GM18507 (cell line): ENCODE measurements at regions not wholly inside any gene's neighbourhood (a gene's known extent, or its start where the extent isn't known, plus 50 kb on each side); places are given as distances from the start of the nearest gene placed in this dataset.
"Not testable (repeated sequence)": the region's sequence is repeated elsewhere in the genome, so short reads cannot be mapped to it uniquely, and the experiment has no call there.

Source experiments
- DNase-seq: peaks from one replicate; pipeline ENCODE4 v3.0.0; 2011; ENCODE audit warnings: low read depth; ENCODE audit not compliant: insufficient read length; ENCODE audit errors: extremely low spot score
- FAIRE-seq: peaks from 2 replicates; lab custom pipeline; 2011; peaks lifted over from hg19 to GRCh38; lab: Jason Lieb, UNC

DNA sequence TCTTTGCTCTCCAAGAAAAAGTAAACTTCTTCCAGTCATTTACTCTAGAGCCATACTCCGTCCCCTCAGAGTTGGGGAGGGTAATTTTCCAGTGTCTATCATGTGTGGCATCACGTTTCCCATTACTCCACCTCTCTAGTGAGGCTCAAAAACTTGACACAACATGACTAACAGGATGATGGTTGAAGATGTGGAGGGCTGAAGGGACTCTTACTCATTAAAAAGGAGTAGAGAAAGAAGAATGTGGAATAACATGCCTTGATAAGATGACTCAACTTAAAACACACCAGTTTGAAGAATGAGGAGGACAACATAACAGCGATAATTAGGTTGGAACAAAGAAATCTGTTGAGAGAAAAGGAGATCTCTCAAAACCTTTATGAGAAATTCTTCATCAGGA lies 894.3 kb downstream of the OTOL1 start:
- FAIRE-seq (no peak), DNase-seq (no peak)

DNA sequence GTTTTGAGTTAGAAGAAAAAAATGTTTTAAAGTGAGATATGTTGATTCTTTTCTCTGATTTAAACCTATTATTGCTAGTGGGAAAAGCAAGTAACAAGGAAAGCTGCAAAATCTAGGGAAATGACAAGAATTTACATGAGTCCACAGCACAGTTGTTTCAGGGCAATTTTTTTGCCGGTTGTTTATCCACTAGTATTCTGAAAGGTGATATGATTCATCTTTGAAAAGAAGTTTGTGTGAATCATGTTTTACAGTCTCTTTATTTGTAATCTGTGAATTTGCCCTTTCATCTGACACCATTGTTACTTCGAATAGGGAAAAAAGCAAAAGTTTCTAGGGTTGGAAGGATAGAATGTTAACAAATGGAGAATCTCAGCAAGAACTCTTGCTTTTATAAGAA lies 894.7 kb downstream of the OTOL1 start:
- FAIRE-seq (no peak), DNase-seq (no peak)

DNA sequence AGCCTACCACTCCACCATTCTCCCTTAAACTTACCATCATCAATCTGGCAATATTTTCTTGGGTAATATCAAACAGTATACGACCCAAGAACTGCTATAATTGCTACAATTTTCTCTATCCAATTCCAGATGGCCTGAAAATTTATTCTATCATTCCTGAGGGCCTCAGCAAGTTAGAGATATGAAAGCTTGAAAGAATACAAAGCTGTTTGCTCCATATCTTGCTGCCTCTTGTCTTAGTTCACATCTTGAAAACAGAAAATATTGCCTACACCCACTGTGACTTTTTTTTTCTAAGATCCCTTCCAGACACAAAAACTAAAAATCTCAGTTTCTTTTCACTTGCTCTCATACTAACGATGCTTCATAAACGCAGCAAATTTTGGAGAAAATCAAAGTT lies 898.9 kb downstream of the OTOL1 start:
- FAIRE-seq = no peak
- no peak for DNase-seq

DNA sequence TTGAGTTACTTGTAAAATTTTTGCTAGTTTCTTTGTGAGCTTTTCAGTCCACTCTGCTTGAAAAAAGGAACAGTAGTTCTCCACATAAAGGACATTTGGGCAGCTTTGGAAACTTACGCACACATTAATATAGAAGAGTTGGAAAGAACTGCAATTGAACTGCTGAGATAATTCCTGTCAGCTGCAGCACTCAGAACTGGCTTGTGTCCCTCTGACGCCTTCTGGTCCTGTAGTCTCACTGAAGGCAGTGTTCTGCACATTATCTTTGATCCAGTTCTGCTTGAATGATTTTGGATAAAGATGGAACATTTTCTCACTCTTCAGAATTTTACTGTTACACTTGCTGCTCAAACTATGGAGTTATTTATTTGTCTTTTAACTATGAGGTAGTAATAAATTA lies 901.9 kb downstream of the OTOL1 start:
- no peak for DNase-seq
- no peak for FAIRE-seq

DNA sequence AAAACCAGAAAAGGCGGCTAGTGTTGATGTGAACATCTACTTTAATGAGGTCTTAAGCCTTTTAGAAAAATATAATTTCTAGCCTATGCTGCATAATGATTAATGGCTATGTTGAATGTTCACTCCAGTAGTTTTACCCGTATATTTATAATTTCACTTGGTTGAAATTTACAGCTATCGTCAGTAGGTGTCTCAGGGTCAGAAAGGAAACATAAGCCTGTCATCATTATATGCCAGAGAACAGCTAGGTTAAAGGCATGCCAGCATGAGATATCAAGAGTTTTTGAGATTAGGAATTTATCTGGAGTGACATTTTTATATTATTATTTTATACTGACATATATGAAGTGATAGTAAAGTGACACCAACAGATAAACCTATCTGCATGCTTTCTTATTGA lies 904.1 kb downstream of the OTOL1 start:
- FAIRE-seq = no peak
- no peak for DNase-seq

DNA sequence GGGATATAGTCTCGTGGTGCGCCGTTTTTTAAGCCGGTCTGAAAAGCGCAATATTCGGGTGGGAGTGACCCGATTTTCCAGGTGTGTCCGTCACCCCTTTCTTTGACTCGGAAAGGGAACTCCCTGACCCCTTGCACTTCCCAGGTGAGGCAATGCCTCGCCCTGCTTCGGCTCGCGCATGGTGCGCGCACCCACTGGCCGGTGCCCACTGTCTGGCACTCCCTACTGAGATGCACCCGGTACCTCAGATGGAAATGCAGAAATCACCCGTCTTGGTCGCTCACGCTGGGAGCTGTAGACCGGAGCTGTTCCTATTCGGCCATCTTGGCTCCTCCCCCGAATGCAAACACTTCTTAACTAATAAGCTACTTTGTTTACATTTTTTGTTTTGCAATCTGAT lies 914.9 kb downstream of the OTOL1 start:
- DNase-seq, FAIRE-seq: not testable (repeated sequence)

DNA sequence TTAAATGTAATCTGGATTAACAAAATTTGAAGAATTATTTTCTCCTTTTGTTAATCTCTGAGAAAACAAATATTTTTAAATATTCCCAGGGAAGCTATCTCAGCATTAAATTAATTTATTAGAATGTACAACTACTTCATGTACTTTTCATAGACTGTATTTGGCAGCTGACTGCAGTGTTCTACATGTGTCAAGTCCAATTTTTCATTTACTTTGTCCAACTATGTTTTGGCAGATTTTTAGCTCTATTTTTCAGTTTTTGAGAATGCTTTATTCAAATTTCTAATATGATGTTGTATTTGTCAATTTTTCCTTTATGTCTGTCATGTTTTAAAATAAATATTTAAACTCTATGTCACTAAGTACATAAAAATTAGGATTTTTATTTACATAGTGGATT lies 925.1 kb downstream of the OTOL1 start:
- FAIRE-seq (no peak), DNase-seq (no peak)

DNA sequence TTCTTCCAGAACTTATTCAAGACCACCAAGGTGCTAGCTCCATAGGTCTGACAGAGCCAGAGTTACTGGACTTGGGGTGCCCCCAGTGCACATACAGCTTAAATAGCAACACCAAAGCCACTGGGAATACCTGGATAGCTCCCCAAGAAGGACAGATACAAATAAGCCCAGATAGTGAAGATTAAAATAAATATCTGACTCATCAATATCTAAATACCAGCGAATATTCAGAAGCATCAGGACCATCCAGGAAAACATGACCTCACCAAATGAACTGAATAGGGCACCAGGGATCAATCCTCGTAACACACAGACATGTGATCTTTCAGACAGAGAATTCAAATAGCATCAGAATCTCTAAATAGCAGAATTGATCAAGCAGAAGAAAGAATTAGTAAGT lies 931.6 kb downstream of the OTOL1 start:
- FAIRE-seq (no peak), DNase-seq (no peak)

DNA sequence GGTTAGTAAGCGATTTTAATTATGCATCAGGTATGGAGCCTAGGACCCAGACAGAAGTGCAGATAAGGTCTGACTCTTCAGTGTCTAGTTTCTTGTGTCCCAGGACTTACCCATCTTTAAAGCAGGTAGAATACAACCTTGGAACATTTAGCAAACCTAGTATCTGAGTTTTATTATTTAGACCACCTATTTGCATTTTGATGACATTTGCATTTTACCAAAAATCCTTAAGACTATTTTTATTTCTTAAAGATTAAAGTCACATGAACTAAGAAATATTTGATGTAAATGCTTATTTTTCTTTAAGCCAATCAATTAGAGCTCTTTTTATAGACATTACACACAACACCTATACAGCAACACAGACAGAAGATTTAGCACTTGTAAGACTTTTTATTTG lies 939.1 kb downstream of the OTOL1 start:
- FAIRE-seq = no peak
- no peak for DNase-seq

DNA sequence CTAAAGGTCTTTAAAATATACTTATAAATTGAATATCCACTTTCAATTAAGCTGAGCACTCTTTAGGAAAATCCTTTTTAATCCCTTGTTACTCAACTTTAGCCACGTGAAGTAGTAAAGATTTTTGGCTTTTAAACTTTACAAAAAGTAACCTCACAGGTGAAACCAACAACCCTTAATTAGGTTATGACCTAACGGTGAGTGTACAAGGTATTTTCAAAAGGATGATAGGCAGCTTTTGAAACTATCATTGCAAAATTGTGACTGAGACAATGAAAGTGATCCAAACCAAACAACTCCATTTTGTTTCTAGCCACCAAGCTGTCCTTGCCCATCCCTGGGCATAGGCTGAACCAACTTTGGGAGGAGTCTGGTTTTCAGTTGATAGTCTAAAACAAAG lies 940.2 kb downstream of the OTOL1 start:
- no peak for FAIRE-seq
- DNase-seq = no peak

DNA sequence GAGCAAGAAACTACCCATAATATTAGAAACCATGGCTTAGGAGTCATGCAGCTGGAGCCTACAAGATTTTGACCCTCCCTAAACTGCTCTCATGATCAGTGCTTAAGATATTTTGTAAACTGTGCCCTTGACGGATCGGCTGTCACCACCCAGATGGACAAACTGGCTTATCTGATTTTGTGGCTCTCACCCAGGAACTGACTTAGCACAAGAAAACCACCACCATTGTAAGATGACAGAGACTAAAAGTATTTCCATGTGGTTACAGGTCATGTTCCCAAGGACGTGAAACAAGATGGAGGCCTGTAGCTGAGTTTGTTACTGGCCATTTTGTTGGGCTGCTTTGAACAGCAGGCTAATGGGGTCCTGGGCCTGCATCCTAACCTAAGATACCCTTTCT lies 940.9 kb downstream of the OTOL1 start:
- DNase-seq (no peak), FAIRE-seq (no peak)

DNA sequence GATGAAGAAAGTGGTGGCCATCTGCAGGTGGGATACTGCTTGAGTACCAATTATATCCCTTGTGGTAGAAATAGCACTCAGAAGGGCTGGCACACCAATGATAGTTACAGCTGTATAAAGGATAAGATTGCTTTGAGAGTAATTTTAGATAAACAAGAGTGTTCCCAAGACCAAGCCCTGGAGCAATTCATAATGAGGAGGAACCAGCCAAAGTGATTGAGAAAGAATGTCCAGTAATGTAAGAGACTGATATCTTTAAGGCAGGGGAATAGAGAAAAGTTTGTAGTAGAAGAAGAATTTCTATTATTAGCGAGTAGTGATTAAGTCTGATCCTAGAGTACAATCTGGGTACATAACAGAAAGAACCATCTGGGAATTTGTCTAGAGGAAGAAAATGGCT lies 945.1 kb downstream of the OTOL1 start:
- FAIRE-seq (no peak), DNase-seq (no peak)

DNA sequence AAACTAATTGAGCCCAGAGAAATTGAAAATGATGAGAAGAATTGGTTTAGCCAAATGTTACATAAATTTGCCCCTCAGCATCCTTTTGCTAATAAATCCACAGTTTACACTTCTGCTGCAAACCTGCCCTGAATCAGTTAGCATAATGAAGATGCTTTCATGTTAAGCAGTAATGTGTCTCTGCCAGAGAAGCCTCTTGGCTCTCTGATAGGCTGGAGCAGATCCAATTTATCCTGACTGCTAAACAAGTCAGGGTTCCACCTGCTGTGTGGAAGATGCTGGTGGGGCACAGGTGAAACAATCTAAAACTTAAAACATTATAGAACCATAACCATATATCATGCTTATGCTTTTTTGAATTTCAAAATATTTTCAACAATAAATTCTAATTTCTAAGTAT lies 946.8 kb downstream of the OTOL1 start:
- FAIRE-seq = no peak
- DNase-seq = no peak

DNA sequence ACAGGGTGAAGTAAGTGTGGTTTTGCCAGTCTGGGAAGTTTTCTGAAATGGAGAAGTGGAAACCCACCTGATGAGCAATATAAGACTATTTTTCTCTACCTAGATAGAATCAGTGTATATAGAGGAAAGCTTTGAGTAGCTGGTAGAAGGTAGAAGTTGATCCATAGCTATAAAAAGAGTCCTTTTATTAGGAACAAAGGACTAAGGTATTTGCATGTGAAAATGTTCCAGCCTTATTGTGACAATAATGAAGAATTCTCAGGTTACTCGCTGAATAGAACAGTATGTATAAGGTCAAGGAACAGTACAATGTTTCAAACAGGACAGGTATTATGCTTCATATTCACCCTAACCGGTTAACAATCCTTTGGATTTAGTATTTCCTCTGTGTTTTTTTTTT lies 972.2 kb downstream of the OTOL1 start:
- no peak for DNase-seq
- no peak for FAIRE-seq

DNA sequence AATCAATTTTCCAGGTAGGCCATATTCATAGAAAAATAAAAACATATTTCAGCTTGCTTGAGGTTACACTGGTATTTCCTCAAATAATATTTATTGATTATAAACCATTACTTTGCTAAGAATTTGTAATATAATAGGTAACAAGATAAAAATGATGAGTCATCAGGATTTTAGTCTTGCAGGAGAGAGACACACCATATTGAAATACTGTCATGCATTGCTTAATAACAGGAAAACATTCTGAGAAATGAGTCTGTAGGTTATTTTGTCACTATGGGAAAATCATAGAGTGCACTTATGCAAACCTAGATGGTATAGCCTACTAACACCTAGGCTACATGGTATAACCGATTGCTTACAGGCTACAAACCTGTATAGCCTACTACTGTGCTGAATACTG lies 990.5 kb downstream of the OTOL1 start:
- DNase-seq (no peak), FAIRE-seq (no peak)

DNA sequence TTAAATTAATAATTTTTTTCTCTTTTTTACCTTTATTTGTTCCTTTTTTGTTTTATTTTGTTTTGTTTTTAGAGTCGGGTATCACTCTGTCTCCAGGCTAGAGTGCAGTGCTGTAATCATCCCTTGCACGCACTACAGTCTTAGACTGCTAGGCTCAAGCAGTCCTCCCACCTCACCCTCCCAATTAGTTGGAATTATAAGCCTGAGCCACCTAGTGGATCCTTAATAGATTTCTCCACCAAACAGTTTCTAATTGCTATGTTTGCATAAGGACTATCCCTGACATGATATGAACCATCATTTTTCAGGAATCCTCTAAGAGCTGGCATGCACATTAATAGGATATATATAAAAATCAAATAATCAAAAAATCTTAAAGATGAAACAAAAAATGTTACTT lies 993.2 kb downstream of the OTOL1 start:
- no peak for FAIRE-seq
- DNase-seq = no peak

DNA sequence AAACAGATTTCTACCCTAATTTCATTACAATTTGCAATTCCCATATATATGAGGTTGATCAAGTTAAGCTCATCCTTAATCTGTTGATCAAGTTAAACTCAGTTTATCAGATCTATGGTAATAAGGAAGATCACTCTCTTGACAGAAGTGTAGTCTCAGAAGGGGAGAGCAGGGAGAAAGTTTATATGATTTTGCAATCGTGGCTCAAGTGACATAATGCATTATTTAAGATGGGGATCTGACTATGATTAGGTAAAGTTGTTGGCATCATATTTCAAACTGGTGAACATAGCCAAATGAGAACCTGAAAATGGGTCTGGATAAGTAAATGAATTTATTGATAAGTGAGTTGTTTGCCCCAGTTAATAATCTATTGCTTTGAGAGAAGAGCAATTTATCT lies 995.3 kb downstream of the OTOL1 start:
- FAIRE-seq (no peak), DNase-seq (no peak)

DNA sequence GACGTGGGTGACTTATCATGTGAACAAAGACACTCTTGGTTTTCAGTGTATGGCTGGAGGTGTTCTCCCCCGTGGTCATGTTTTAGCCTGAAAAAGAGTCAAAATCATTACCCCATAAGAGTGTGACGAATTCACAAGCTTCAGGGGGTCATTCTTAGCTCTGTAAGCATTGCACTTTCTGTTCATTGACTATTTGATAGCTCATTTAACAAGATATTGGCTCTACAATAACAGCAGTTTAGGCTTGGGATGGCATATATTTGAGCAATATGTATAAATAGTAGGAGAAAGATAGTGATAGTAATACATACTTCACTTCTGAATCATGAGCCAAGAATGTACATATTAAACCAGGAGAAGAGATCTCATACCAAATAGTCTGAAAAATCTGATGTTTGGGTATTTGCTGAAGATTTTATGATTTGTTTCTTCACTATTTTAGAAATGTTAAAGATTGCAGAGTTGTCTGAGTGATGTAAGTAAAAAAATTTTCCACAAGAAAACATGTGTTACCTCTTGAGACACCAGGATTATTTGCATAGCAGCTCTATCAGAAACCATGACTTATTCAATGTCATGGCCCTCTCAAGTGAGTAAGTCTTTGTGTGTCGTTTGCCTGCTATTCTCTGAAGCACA lies 996.0 kb downstream of the OTOL1 start:
- DNase-seq = no peak

DNA sequence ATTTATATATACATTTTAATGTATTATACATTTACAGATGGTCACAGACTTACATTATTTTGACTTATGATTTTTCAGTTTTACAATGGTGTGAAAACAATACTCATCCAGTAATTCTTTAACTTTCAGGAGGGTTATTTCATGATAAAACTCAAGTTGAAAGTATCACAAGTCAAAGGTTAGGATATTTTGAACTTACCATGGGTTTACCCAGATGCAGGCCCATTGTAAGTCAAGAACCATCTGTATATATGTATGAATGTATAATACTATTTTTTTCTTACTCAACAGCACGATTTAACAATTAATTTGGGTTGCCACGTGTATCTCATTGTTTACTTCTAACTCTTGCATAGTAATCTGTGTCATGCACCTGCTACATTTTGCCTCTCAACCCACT lies 1002.0 kb downstream of the OTOL1 start:
- FAIRE-seq (no peak), DNase-seq (no peak)

More for the DNA sequence above, 996.0 kb downstream of the OTOL1 start:
- no peak for FAIRE-seq

DNA sequence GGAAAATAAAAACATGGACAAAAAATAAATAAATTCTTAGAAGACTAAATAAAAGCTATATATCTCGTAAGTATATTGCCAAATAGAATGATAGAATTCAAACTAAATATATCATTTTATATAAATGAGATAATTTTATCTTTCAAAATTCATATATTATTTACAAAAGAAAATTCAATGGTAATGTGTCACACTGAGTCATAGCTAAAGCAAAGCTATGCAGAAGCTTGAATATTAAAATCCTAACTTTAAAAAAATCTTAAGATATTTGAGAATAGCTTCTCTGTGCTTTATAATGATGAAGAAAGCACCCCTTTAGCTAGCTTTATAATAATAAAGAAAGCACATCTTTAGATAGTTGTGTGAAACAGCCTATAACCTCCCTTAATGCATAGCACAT lies 1010.8 kb downstream of the OTOL1 start:
- no peak for DNase-seq
- FAIRE-seq = no peak

DNA sequence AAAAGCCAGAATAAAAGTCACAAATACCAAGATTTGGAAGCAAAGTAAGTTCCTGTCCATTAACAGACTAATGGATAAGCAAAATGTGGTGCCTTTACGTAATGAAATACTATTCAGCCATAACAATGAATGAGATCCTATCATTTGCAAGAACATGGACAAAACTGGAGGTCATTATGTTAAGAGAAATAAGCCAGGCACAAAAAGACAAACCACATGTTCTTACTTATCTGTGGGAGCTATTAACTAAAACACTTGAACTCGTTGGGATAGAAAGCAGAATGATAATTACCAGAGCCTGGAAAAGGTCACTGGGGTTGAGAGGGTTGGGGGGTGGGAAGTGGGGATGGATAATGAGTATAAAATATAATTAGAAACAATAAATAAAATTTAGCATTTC lies 1015.9 kb downstream of the OTOL1 start:
- FAIRE-seq (no peak), DNase-seq (no peak)

DNA sequence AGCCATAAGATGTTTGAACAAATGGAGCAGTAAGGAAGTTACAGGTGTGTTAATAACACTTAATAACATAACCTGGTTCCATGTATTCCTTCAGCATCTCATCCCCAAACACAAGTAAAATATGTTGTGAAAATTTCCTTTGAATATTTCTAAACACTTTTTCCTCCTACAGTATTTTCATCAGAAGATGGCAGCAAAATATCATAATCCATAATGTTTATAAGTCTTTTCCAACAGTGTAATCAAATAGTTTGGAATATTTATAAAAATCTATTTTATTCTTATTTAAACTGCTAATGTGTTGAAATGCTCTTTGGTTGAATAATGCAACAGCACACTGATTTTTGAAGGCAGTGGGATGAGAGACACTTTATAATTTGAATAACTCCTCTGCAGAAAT lies 1020.5 kb downstream of the OTOL1 start:
- FAIRE-seq (no peak), DNase-seq (no peak)
